SK-N-SH treated with all-trans-retinoic acid at 6 μM for 48 hours (cell line): ENCODE measurements at regions not wholly inside any gene's neighbourhood (a gene's known extent, or its start where the extent isn't known, plus 50 kb on each side); places are given as distances from the start of the nearest gene placed in this dataset.

ENCODE experiments used
- ATAC-seq: fragments of 200-7000 bp; cut with Tn5 transposase; 3 replicates; pipeline ENCODE4 v1.9.1; 2020; ENCODE audit warnings: mild to moderate bottlenecking, moderate library complexity
- BACH2 ChIP-seq: fragments of 250-450 bp; sonication (Bioruptor Pico); IDR thresholded peaks from 2 replicates; pipeline ENCODE4 v1.9.0; 2021; ENCODE audit warnings: mild to moderate bottlenecking, borderline replicate concordance
- CREB5 ChIP-seq: fragments of 250-450 bp; sonication (Bioruptor Pico); IDR thresholded peaks from 2 replicates; pipeline ENCODE4 v1.5.1; 2020; ENCODE audit warnings: low read depth, mild to moderate bottlenecking, moderate library complexity
- CSDC2 ChIP-seq: fragments of 250-450 bp; sonication (Bioruptor Pico); IDR thresholded peaks from 2 replicates; pipeline ENCODE4 v1.5.0; 2020; ENCODE audit warnings: mild to moderate bottlenecking, moderate library complexity
- CSRNP3 ChIP-seq: fragments of 250-450 bp; sonication (Bioruptor Pico); IDR thresholded peaks from 2 replicates; pipeline ENCODE4 v1.5.1; 2021; ENCODE audit warnings: mild to moderate bottlenecking, moderate library complexity
- GLIS3 ChIP-seq: fragments of 250-450 bp; sonication (Bioruptor Pico); IDR thresholded peaks from 2 replicates; pipeline ENCODE4 v1.5.0; 2020; ENCODE audit warnings: mild to moderate bottlenecking, moderate library complexity
- OSR1 ChIP-seq: fragments of 250-450 bp; sonication (Bioruptor Pico); IDR thresholded peaks from 2 replicates; pipeline ENCODE4 v1.8.0; 2022; ENCODE audit warnings: moderate library complexity, mild to moderate bottlenecking, inconsistent platforms
- POU6F1 ChIP-seq: fragments of 250-450 bp; sonication (Bioruptor Pico); IDR thresholded peaks from 2 replicates; pipeline ENCODE4 v1.8.0; 2021; ENCODE audit warnings: low read depth, mild to moderate bottlenecking, moderate library complexity, borderline replicate concordance
- PPARA ChIP-seq: fragments of 250-450 bp; sonication (Bioruptor Pico); IDR thresholded peaks from 2 replicates; pipeline ENCODE4 v1.5.0; 2020; ENCODE audit warnings: mild to moderate bottlenecking, borderline replicate concordance
- RARB ChIP-seq: fragments of 250-450 bp; sonication (Bioruptor Pico); IDR thresholded peaks from 2 replicates; pipeline ENCODE4 v1.8.0; 2021; ENCODE audit warnings: mild to moderate bottlenecking, moderate library complexity
- SNAI2 ChIP-seq: fragments of 250-450 bp; sonication (Bioruptor Pico); IDR thresholded peaks from 2 replicates; pipeline ENCODE4 v1.5.0; 2020; ENCODE audit warnings: mild to moderate bottlenecking, moderate library complexity
- TCF4 ChIP-seq: fragments of 250-450 bp; sonication (Bioruptor Pico); IDR thresholded peaks from 2 replicates; pipeline ENCODE4 v1.8.0; 2021; ENCODE audit warnings: mild to moderate bottlenecking, moderate library complexity, borderline replicate concordance
- TOX ChIP-seq: fragments of 250-450 bp; sonication (Bioruptor Pico); IDR thresholded peaks from 2 replicates; pipeline ENCODE4 v1.8.0; 2021; ENCODE audit warnings: mild to moderate bottlenecking, moderate library complexity, borderline replicate concordance
- TSHZ2 ChIP-seq: fragments of 250-450 bp; sonication (Bioruptor Pico); IDR thresholded peaks from 2 replicates; pipeline ENCODE4 v1.5.0; 2020; ENCODE audit warnings: mild to moderate bottlenecking, moderate library complexity
- ZC3H10 ChIP-seq: fragments of 250-450 bp; sonication (Bioruptor Pico); IDR thresholded peaks from 2 replicates; pipeline ENCODE4 v1.5.1; 2021; ENCODE audit warnings: mild to moderate bottlenecking, moderate library complexity
- ZFP3 ChIP-seq: fragments of 250-450 bp; sonication (Bioruptor Pico); IDR thresholded peaks from 2 replicates; pipeline ENCODE4 v1.5.0; 2020; ENCODE audit warnings: mild to moderate bottlenecking, moderate library complexity
- ZFP30 ChIP-seq: fragments of 450-650 bp; formaldehyde crosslinking; IDR thresholded peaks from 2 replicates; pipeline ENCODE4 v1.5.0; 2022; ENCODE audit warnings: mild to moderate bottlenecking, moderate library complexity
- ZNF565 ChIP-seq: fragments of 450-650 bp; formaldehyde crosslinking; conservative IDR thresholded peaks from 2 replicates; pipeline ENCODE4 v1.5.0; 2020; ENCODE audit warnings: low read depth, mild to moderate bottlenecking, moderate library complexity
- ZNF70 ChIP-seq: fragments of 450-650 bp; formaldehyde crosslinking; IDR thresholded peaks from 2 replicates; pipeline ENCODE4 v1.5.0; 2020; ENCODE audit warnings: mild to moderate bottlenecking, moderate library complexity
- ZNF8 ChIP-seq: fragments of 450-650 bp; formaldehyde crosslinking; IDR thresholded peaks from 2 replicates; pipeline ENCODE4 v1.5.0; 2020; ENCODE audit warnings: mild to moderate bottlenecking, moderate library complexity

- no peak for ATAC-seq
- TF ChIP-seq CSRNP3 (CRISPR knock-in tag) (no peak), SNAI2 (CRISPR knock-in tag) (no peak), RARB (CRISPR knock-in tag) (no peak), TOX (no peak), ZC3H10 (CRISPR knock-in tag) (no peak), OSR1 (CRISPR knock-in tag) (no peak), ZFP30 (CRISPR knock-in tag) (no peak)
These were observed 81.6 kb upstream of the CHST15 start for GRCh38 chr10:124174673-124175645.

- TF ChIP-seq RARB (CRISPR knock-in tag) (no peak), POU6F1 (CRISPR knock-in tag) (no peak), TSHZ2 (CRISPR knock-in tag) (no peak), PPARA (CRISPR knock-in tag) (no peak), TCF4 (no peak), ZFP30 (CRISPR knock-in tag) (no peak), BACH2 (CRISPR knock-in tag) (no peak), ZNF565 (CRISPR knock-in tag) (no peak), CREB5 (CRISPR knock-in tag) (no peak), ZC3H10 (CRISPR knock-in tag) (no peak), ZFP3 (no peak), SNAI2 (CRISPR knock-in tag) (no peak), CSRNP3 (CRISPR knock-in tag) (no peak), ZNF8 (no peak)
- ATAC-seq: no peak
These were observed 80.7 kb upstream of the CHST15 start for GRCh38 chr10:124174071-124174566.

- no peak for ATAC-seq
- no peak for TF ChIP-seq RARB (CRISPR knock-in tag)
- TF ChIP-seq POU6F1 (CRISPR knock-in tag): no peak
- no peak for TF ChIP-seq OSR1 (CRISPR knock-in tag)
- TF ChIP-seq SNAI2 (CRISPR knock-in tag): no peak
- TF ChIP-seq ZNF565 (CRISPR knock-in tag): no peak
- no peak for TF ChIP-seq TSHZ2 (CRISPR knock-in tag)
- TF ChIP-seq TCF4: no peak
- TF ChIP-seq CSDC2 (CRISPR knock-in tag): no peak
- TF ChIP-seq CREB5 (CRISPR knock-in tag): no peak
- no peak for TF ChIP-seq ZNF70 (CRISPR knock-in tag)
- no peak for TF ChIP-seq ZC3H10 (CRISPR knock-in tag)
- TF ChIP-seq ZFP3: no peak
- no peak for TF ChIP-seq GLIS3 (CRISPR knock-in tag)
- TF ChIP-seq BACH2 (CRISPR knock-in tag): no peak
These were observed 80.0 kb upstream of the CHST15 start for GRCh38 chr10:124173298-124173900.
